Hepatocyte (in vitro differentiated cells): ENCODE measurements at regions not wholly inside any gene's neighbourhood (a gene's known extent, or its start where the extent isn't known, plus 50 kb on each side); places are given as distances from the start of the nearest gene placed in this dataset.

Source experiments
- DNase-seq: peaks from one replicate; pipeline ENCODE4 v3.0.0-alpha.2; 2016; ENCODE audit warnings: low spot score
- H2AFZ ChIP-seq: fragments of 200-600 bp; sonication (generic); 2 replicates; pipeline ENCODE4 v1.6.0; 2016; ENCODE audit warnings: antibody characterized with exemption, mild to moderate bottlenecking
- H3K27ac ChIP-seq: fragments of 200-600 bp; sonication (generic); 2 replicates; pipeline ENCODE4 v1.5.1; 2016; ENCODE audit warnings: mild to moderate bottlenecking
- H3K27me3 ChIP-seq: fragments of 200-600 bp; sonication (generic); 2 replicates; pipeline ENCODE4 v1.6.1; 2016
- H3K36me3 ChIP-seq: fragments of 200-600 bp; sonication (generic); replicated peaks from 2 replicates; pipeline ENCODE4 v1.5.1; 2016; ENCODE audit warnings: low read depth; ENCODE audit not compliant: insufficient read depth
- H3K4me1 ChIP-seq: fragments of 200-600 bp; sonication (generic); 2 replicates; pipeline ENCODE4 v1.5.1; 2016; ENCODE audit warnings: mild to moderate bottlenecking, moderate library complexity; ENCODE audit not compliant: insufficient read depth
- H3K4me2 ChIP-seq: fragments of 200-600 bp; sonication (generic); 2 replicates; pipeline ENCODE4 v1.6.0; 2016
- H3K4me3 ChIP-seq: fragments of 200-600 bp; sonication (generic); 2 replicates; pipeline ENCODE4 v1.5.1; 2016; ENCODE audit warnings: mild to moderate bottlenecking
- H3K79me2 ChIP-seq: fragments of 200-600 bp; sonication (generic); 2 replicates; pipeline ENCODE4 v1.6.0; 2017; ENCODE audit warnings: mild to moderate bottlenecking
- H3K9me2 ChIP-seq: fragments of 200-600 bp; sonication (generic); replicated peaks from 2 replicates; pipeline ENCODE4 v1.6.0; 2017; ENCODE audit warnings: mild to moderate bottlenecking; ENCODE audit not compliant: insufficient read depth
- H3K9me3 ChIP-seq: fragments of 200-600 bp; sonication (generic); 2 replicates; pipeline ENCODE4 v1.5.1; 2016; ENCODE audit warnings: low read depth, mild to moderate bottlenecking
- H4K20me1 ChIP-seq: fragments of 200-600 bp; sonication (generic); 2 replicates; pipeline ENCODE4 v1.6.0; 2016; ENCODE audit warnings: mild to moderate bottlenecking; ENCODE audit not compliant: insufficient read depth, poor library complexity, severe bottlenecking
- EZH2 ChIP-seq: fragments of 200-600 bp; sonication (generic); IDR thresholded peaks from 2 replicates; pipeline ENCODE4 v1.6.1; 2016; ENCODE audit warnings: antibody characterized with exemption, mild to moderate bottlenecking, borderline replicate concordance
- EZH2phosphoT487 ChIP-seq: fragments of 200-600 bp; sonication (generic); IDR thresholded peaks from one replicate; pipeline ENCODE4 v1.6.1; 2018; ENCODE audit warnings: antibody characterized with exemption, mild to moderate bottlenecking, low read depth, moderate library complexity; ENCODE audit not compliant: unreplicated experiment, severe bottlenecking
- WGBS: methylation state at CpG from one replicate; pipeline ENCODE4 v1.1.6; 2016; ENCODE audit warnings: low lambda C conversion rate; ENCODE audit errors: missing lambda C conversion rate; 5-methylcytosine and 5-hydroxymethylcytosine counted together
- TF ChIP-seq, protein P1 (sequence below): fragments of 200-600 bp; sonication (generic); IDR thresholded peaks from 2 replicates; pipeline ENCODE4 v1.5.1; 2016; ENCODE audit warnings: antibody characterized with exemption, mild to moderate bottlenecking; ENCODE audit not compliant: poor library complexity

DNA sequence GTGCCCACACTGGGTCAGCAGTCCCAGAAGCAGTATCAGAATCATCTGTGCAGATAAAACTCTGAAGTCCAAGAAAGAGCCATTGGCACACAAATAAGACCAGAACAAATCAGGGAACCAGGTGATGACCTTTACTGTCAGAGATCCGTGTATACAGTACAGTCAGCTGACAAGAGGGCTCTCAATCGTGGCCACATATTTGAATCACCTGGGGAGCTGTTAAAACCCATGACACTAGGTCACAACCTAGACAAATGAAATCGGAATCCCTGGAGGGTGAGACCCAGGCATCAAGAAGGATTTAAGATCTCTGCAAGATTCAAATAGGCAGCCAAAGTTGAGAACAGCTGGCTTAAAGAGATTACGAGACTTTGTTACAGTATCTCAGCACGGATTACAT lies 807.1 kb downstream of the RNF144A start:
- Histone ChIP-seq H3K27me3 (no peaks in the 10 kb centered on the region), H3K36me3 (no peaks in the 10 kb centered on the region), H3K27ac (no peak overlapping the region), H3K9me3 (no peaks in the 10 kb centered on the region), H3K79me2 (no peaks in the 10 kb centered on the region), H3K4me1 (peaks cover 6% of the 10 kb centered on the region), H4K20me1 (no peaks in the 10 kb centered on the region), H3K4me3 (no peak overlapping the region), H3K9me2 (no peaks in the 10 kb centered on the region), H3K4me2 (no peak overlapping the region), H2AFZ (no peak overlapping the region)
- TF ChIP-seq EZH2phosphoT487 (no peak), EZH2 (no peak)
- TF ChIP-seq, protein P1, sequence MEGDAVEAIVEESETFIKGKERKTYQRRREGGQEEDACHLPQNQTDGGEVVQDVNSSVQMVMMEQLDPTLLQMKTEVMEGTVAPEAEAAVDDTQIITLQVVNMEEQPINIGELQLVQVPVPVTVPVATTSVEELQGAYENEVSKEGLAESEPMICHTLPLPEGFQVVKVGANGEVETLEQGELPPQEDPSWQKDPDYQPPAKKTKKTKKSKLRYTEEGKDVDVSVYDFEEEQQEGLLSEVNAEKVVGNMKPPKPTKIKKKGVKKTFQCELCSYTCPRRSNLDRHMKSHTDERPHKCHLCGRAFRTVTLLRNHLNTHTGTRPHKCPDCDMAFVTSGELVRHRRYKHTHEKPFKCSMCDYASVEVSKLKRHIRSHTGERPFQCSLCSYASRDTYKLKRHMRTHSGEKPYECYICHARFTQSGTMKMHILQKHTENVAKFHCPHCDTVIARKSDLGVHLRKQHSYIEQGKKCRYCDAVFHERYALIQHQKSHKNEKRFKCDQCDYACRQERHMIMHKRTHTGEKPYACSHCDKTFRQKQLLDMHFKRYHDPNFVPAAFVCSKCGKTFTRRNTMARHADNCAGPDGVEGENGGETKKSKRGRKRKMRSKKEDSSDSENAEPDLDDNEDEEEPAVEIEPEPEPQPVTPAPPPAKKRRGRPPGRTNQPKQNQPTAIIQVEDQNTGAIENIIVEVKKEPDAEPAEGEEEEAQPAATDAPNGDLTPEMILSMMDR = no peak
- 58% methylated on average over 5 of the region's 5 CpGs for WGBS
- DNase-seq = no peak

DNA sequence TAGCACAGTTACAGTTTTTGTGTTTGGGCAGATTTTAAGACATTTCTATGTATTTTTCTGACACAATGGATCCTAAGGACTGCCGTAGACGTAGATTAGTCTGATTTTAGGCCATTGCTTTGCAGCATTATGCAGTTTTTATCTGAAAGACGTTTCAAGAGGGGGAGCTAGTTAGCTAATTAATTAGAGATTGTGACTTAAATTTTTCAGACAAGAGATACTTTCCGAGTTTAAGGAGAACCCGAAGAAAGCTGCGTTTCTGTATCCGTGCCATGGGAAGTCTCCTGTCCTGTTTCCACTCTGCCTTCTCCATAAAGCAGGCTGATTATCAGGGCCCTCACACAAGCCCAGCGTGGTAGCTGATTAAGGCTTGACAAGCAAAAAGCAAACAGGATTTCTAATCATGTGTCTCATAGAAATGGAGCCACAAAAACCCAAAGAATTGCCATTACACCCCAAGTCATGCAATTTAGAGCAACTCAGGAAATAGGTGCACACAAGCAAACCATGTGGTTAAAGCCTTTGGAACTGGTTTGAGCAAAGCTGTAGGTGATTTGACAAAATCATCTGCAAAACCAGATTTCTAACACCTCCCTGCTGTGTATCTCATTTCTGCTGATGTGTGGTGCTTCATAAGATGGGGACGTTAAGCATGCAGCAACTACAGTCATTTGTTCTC lies 808.1 kb downstream of the RNF144A start:
- WGBS = 40% methylated on average over 9 of the region's 9 CpGs
- Histone ChIP-seq H2AFZ (peak overlapping the region; percentile 19), H3K4me1 (peaks cover 6% of the 10 kb centered on the region), H3K9me3 (no peaks in the 10 kb centered on the region), H4K20me1 (no peaks in the 10 kb centered on the region), H3K27me3 (no peaks in the 10 kb centered on the region), H3K4me2 (no peak overlapping the region), H3K79me2 (no peaks in the 10 kb centered on the region), H3K9me2 (no peaks in the 10 kb centered on the region), H3K4me3 (no peak overlapping the region), H3K36me3 (no peaks in the 10 kb centered on the region), H3K27ac (no peak overlapping the region)
- DNase-seq = no peak
- TF ChIP-seq EZH2phosphoT487 = no peak
- no peak for TF ChIP-seq EZH2
- TF ChIP-seq, protein P1 = peak; percentile 27

DNA sequence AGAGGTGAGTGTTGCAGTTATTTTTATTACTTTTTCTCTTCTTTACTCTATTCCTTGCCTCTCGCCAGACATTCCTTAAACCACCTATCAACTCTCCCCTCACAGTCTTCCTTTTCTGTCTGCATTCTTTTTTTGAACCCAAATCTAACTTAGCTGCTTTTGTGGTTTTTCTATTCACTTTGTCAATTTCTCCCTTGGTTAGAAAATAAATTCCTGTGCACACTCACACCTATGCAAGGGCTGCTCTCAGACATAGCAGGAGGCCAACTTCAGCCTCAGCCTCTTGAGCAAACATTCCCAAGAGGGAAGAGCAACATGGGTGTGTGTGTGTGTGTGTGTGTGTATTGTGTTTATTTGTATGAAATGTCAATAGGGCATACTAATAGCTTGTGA lies 808.6 kb downstream of the RNF144A start:
- Histone ChIP-seq H3K9me3 (no peaks in the 10 kb centered on the region), H3K4me3 (no peak overlapping the region), H2AFZ (no peak overlapping the region), H3K9me2 (no peaks in the 10 kb centered on the region), H3K36me3 (no peaks in the 10 kb centered on the region), H3K79me2 (no peaks in the 10 kb centered on the region), H3K27me3 (no peaks in the 10 kb centered on the region), H3K27ac (no peak overlapping the region), H4K20me1 (no peaks in the 10 kb centered on the region), H3K4me2 (no peak overlapping the region), H3K4me1 (peaks cover 6% of the 10 kb centered on the region)
- TF ChIP-seq EZH2phosphoT487 = no peak
- TF ChIP-seq, protein P1 = no peak
- TF ChIP-seq EZH2 = no peak
- no peak for DNase-seq
- 88% methylated on average over 1 of the region's 1 CpG for WGBS

DNA sequence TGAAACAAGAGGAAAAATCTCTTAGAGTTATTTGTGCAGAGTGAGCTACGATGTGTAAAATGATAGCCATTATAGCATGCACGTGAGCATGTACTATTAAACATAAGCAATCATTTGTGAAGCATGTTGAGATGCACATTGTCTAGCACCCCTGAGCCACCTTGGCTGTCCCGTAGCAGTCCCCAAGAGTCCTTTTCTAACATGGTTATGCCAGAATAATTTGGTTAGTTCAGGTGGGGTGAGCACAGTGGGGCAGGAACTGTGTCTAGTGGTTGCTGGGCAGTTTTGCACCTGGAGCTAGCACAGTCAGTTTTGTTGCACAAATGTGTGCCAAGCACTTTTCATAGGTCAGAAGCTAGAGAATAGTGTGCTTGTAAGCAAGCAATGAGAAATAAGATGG lies 809.8 kb downstream of the RNF144A start:
- H3K79me2 ChIP-seq = no peaks in the 10 kb centered on the region
- H3K4me1 ChIP-seq = peaks cover 6% of the 10 kb centered on the region
- no peaks in the 10 kb centered on the region for H4K20me1 ChIP-seq
- no peaks in the 10 kb centered on the region for H3K9me2 ChIP-seq
- no peaks in the 10 kb centered on the region for H3K36me3 ChIP-seq
- no peak overlapping the region for H2AFZ ChIP-seq
- no peak overlapping the region for H3K4me2 ChIP-seq
- DNase-seq = no peak
- WGBS = 94% methylated on average over 3 of the region's 3 CpGs
- no peaks in the 10 kb centered on the region for H3K9me3 ChIP-seq
- no peak for TF ChIP-seq EZH2
- TF ChIP-seq, protein P1 = no peak
- no peak overlapping the region for H3K4me3 ChIP-seq
- H3K27me3 ChIP-seq = no peaks in the 10 kb centered on the region
- H3K27ac ChIP-seq = no peak overlapping the region
